T-helper 17 cell (primary cell): ENCODE measurements at regions not wholly inside any gene's neighbourhood (a gene's known extent, or its start where the extent isn't known, plus 50 kb on each side); places are given as distances from the start of the nearest gene placed in this dataset.
"Not testable (repeated sequence)": the region's sequence is repeated elsewhere in the genome, so short reads cannot be mapped to it uniquely, and the experiment has no call there.

Experiments used
- ATAC-seq: fragments of 150-1000 bp; cut with Tn5 transposase; 2 replicates; pipeline ENCODE4 v1.10.0; 2021; ENCODE audit warnings: mild to moderate bottlenecking, moderate library complexity
- DNase-seq, 3 donors: peaks; one replicate each; pipeline versions ENCODE4 v3.0.0 to v3.0.0-alpha.2; 2020 to 2021
- H3K9me3 ChIP-seq: one replicate; pipeline ENCODE4 v1.7.0; 2013; ENCODE audit warnings: low read length, mild to moderate bottlenecking; ENCODE audit not compliant: control insufficient read depth, poor library complexity, severe bottlenecking
- H3K27ac Mint-ChIP-seq: one replicate; pipeline ENCODE4 v1.8.0; 2022; ENCODE audit warnings: mild to moderate bottlenecking, moderate library complexity, mixed read lengths
- H3K27me3 Mint-ChIP-seq: one replicate; pipeline ENCODE4 v1.8.0; 2022; ENCODE audit warnings: mixed read lengths
- H3K36me3 Mint-ChIP-seq: one replicate; pipeline ENCODE4 v1.8.0; 2022; ENCODE audit warnings: low read depth, mixed read lengths
- H3K4me1 Mint-ChIP-seq: one replicate; pipeline ENCODE4 v1.8.0; 2022; ENCODE audit warnings: mild to moderate bottlenecking, mixed read lengths
- H3K4me3 Mint-ChIP-seq: one replicate; pipeline ENCODE4 v1.8.0; 2022; ENCODE audit warnings: mild to moderate bottlenecking, moderate library complexity, mixed read lengths

DNA sequence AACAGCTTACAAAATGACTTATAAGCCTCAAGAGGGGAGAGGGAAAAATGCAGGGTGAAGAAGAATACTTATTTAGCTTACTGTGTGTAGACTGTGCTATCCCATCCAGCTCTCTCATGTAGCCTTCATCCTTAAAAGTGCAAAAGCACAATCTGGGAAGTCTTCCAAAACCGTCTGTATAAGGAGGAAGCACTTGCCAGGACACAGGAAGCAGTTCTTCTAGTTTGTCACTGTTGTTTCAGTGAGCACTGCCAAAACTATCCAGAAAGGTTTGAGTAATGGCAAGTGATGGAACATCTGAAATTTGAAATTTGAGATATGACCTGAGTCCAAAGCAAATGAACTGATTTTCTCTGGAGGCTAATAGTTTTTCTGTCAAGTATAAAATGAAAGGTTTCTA lies 140.8 kb upstream of the ISL1 start:
- Mint-ChIP-seq H3K27me3 (no peaks in the 10 kb centered on the region), H3K4me3 (no peak overlapping the region), H3K4me1 (no peaks in the 10 kb centered on the region), H3K36me3 (no peaks in the 10 kb centered on the region), H3K27ac (no peak overlapping the region)
- no peak for ATAC-seq
- no peaks in the 10 kb centered on the region for H3K9me3 ChIP-seq
- no peak for DNase-seq

DNA sequence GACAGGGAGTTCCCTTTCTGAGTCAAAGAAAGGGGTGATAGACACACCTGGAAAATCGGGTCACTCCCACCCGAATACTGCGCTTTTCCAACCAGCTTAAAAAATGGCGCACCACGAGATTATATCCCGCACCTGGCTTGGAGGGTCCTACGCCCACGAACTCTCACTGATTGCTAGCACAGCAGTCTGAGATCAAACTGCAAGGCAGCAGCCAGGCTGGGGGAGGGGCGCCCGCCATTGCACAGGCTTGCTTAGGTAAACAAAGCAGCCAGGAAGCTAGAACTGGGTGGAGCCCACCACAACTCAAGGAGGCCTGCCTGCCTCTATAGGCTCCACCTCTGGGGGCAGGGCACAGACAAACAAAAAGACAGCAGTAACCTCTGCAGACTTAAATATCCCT lies 132.3 kb upstream of the ISL1 start:
- not testable (repeated sequence) for H3K27me3 Mint-ChIP-seq, H3K4me1 Mint-ChIP-seq

DNA sequence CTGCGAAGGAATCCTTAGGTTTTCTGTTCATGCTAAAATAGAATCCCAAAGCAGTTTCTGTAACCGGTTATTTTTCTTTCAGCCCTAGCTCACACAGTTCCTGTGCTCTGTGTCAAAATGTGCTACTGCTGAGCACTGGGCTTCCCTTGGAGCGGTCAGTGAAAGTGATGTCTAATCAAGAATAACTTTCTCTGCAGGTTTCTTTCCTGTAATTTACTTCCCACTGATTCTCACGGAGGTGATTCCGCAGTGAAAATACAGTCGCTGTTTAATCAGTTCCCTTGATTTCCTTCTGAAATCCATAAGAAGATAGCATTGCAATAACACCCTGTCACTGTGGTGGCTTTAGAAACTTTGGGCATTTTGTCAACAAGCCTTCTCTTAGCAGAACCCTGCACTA lies 112.0 kb upstream of the ISL1 start:
- H3K27ac Mint-ChIP-seq: no peak overlapping the region
- no peaks in the 10 kb centered on the region for H3K4me1 Mint-ChIP-seq
- DNase-seq (no peak), ATAC-seq (no peak)
- H3K9me3 ChIP-seq: no peaks in the 10 kb centered on the region
- H3K4me3 Mint-ChIP-seq: no peak overlapping the region
- H3K36me3 Mint-ChIP-seq: no peaks in the 10 kb centered on the region
- H3K27me3 Mint-ChIP-seq: no peaks in the 10 kb centered on the region

More for the DNA sequence above, 132.3 kb upstream of the ISL1 start:
- not testable (repeated sequence) for H3K27ac Mint-ChIP-seq, H3K9me3 ChIP-seq, DNase-seq, H3K36me3 Mint-ChIP-seq, H3K4me3 Mint-ChIP-seq, ATAC-seq

DNA sequence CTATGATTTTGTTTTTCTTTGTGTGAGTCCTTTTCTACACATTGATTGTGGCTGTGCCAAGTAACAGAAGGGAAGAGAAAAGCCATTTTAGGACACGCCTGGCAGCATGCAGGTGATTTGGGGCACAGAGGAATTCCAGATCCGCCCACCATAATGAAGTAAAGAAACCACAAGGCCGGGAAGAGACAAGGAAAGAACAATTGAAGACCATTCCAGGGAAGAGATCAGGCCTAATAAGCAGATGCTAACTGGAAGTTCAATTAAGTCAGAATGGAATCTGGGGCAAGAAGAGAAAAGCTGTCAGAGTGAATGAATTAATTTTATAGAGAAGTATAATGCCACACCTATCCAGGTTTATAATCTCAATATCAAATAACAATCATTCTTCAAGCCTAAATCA lies 110.2 kb upstream of the ISL1 start:
- H3K27ac Mint-ChIP-seq: no peak overlapping the region
- ATAC-seq: no peak
- H3K4me3 Mint-ChIP-seq: no peak overlapping the region
- no peak for DNase-seq
- H3K27me3 Mint-ChIP-seq: no peaks in the 10 kb centered on the region
- H3K9me3 ChIP-seq: no peaks in the 10 kb centered on the region
- no peaks in the 10 kb centered on the region for H3K4me1 Mint-ChIP-seq
- H3K36me3 Mint-ChIP-seq: no peaks in the 10 kb centered on the region

DNA sequence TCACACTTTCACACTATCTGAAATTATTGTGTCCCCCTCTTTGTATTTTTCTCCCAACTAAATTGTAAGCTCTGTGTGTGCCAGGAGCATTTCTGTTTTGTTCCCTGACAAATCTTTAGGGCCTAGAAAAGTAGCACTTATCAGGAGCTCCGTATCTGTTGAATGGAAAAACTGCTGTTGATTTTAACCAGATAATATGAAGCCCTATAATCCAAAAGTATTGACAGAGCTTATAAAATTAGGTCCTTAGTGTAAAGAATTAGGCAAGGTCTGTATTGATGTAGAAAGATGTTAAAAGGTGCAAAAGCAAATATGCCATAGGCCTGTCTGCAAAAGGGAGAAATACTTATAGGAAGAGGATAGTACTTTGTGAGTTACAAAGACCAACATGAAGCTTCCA lies 109.4 kb upstream of the ISL1 start:
- ATAC-seq (no peak), DNase-seq (no peak)
- Mint-ChIP-seq H3K4me3 (no peak overlapping the region), H3K36me3 (no peaks in the 10 kb centered on the region), H3K27me3 (no peaks in the 10 kb centered on the region), H3K4me1 (no peaks in the 10 kb centered on the region), H3K27ac (no peak overlapping the region)
- no peaks in the 10 kb centered on the region for H3K9me3 ChIP-seq

DNA sequence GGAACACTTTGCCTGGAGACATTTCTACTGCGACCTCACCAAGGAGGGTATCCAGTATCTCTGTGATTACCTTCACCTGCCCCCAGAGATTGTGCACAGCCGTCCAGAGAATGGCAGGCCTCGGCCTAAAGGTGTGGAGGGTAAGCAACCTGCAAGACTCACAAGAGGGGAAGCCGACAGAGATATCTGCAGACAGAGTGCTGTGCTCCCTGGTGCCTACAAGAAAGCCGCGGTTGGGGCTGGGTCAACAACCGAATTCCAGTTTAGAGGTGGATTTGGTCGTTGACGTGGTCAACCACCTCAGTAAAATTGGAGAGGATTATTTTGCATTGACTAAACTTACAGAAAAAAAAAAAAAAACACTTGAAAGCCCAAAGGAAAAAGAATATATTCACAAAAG lies 107.8 kb upstream of the ISL1 start:
- ATAC-seq (no peak), DNase-seq (no peak)
- no peaks in the 10 kb centered on the region for H3K9me3 ChIP-seq
- H3K4me1 Mint-ChIP-seq: no peaks in the 10 kb centered on the region
- no peaks in the 10 kb centered on the region for H3K36me3 Mint-ChIP-seq
- H3K27me3 Mint-ChIP-seq: no peaks in the 10 kb centered on the region
- H3K27ac Mint-ChIP-seq: no peak overlapping the region
- H3K4me3 Mint-ChIP-seq: no peak overlapping the region

DNA sequence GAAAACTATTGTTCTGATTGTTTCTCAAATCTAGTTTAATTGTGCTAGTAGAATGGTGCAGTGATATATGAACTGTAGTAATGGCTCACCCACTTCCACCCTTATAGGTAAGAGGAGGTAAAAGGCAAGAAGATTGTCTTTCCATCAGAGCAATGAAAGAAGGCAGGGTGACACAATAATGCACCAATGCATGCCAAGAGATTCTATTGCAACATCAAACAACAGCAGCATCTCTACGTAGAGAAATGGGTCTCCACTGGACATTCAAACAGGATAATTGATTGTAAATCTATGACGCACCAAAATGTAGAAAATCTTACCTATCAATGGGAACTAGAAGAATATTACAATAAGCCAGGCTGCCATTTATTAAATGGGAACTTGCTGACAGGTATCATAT lies 107.0 kb upstream of the ISL1 start:
- Mint-ChIP-seq H3K36me3 (no peaks in the 10 kb centered on the region), H3K27ac (no peak overlapping the region), H3K27me3 (no peaks in the 10 kb centered on the region), H3K4me3 (no peak overlapping the region), H3K4me1 (no peaks in the 10 kb centered on the region)
- H3K9me3 ChIP-seq: no peaks in the 10 kb centered on the region
- ATAC-seq (no peak), DNase-seq (no peak)

DNA sequence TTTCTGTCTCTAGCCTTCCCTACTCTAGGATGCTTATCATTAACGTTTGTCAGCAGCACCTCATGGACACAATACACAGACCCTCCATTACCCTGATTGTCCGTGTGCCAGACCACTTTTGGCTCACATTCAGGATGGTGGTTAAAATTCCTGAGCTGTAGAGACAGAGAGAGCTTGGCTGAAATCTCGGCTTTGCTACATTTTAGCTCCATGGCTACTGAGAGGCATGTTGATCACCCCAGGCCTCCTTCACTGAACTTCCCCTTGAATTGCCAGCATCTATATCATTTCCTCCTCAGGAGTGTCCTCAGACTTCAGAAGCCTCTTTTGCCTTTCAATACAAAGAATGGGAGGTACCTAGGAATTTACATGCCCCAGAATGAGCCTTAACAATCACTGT lies 104.7 kb upstream of the ISL1 start:
- no peak for ATAC-seq
- H3K4me1 Mint-ChIP-seq: no peaks in the 10 kb centered on the region
- H3K27ac Mint-ChIP-seq: no peak overlapping the region
- H3K4me3 Mint-ChIP-seq: no peak overlapping the region
- H3K9me3 ChIP-seq: no peaks in the 10 kb centered on the region
- no peak for DNase-seq
- H3K36me3 Mint-ChIP-seq: no peaks in the 10 kb centered on the region
- no peaks in the 10 kb centered on the region for H3K27me3 Mint-ChIP-seq

DNA sequence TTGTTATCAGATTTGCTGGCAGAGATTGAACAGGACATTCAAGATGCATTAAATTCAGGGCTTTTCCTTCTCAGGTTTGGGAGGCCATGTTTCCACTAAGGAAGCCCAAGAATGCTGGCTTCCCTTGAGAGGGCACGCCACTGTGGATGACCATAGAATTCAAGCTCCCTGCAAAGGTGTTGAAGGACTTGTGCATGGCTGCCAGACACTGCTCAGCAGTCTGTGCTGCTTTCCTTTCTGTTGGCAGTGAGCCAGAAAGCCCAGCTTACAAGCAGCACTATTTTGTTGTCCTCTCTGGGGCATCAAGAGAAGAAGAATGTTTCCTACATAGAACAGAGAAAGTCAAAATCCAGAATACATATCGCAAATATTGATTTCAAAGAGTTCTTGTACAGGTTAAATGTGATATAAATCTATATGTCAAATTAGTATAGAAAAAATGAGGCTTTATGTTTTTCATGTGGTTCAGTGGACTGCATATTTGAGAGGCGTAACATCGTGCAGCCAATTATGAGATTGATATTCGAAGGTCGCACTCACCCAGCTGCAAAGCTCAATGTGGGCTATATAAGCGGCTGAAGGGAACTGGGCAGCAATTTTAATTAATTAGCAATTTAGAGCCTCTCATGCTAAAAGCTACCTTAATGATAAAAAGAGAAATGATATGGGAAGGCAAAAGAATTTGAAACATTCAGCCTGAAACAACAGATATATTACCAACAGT lies 103.1 kb upstream of the ISL1 start:
- no peaks in the 10 kb centered on the region for H3K9me3 ChIP-seq
- DNase-seq: no peak
- no peak overlapping the region for H3K4me3 Mint-ChIP-seq
- no peaks in the 10 kb centered on the region for H3K4me1 Mint-ChIP-seq
- no peaks in the 10 kb centered on the region for H3K27me3 Mint-ChIP-seq
- no peak for ATAC-seq
- H3K36me3 Mint-ChIP-seq: no peaks in the 10 kb centered on the region
- H3K27ac Mint-ChIP-seq: no peak overlapping the region

DNA sequence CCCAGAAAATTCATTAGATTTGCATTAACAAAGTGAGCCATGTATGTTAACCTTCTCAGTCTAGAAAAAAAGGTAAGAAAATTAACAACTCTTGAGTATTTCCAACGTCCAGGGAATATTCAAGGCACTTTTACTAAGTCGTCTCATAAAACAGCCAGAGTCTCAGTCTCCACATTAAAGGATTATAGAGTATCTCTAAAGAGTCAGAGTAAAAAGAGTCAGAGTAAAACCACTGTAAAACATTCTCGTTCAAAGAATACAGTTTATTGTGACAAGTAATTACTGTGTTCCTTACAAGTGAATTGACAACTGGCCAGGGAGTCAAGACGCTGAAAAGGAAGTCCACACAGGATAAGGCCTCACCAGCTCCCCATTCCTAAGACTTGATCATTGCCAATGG lies 97.2 kb upstream of the ISL1 start:
- ATAC-seq (no peak), DNase-seq (no peak)
- no peaks in the 10 kb centered on the region for H3K4me1 Mint-ChIP-seq
- no peaks in the 10 kb centered on the region for H3K27me3 Mint-ChIP-seq
- H3K9me3 ChIP-seq: no peaks in the 10 kb centered on the region
- no peak overlapping the region for H3K4me3 Mint-ChIP-seq
- no peak overlapping the region for H3K27ac Mint-ChIP-seq
- no peaks in the 10 kb centered on the region for H3K36me3 Mint-ChIP-seq

DNA sequence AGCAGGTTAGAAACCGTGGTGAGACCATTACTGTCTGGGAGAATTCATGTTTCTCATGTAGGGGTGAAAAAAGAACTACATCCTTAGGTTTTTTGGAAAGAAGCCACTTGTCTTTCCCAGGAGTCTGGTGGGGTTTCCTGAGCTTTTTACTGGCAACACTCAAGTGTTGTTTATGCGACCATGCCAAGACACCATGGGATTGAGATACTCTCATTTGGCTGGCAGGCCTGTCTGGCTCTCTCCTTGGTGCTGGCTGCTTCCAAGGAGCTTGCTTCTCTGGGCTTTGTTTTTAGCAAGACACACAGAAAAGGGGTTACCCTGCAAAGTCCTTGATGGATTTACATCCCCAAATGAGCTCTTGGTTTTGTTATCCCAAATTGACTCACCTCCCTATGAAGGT lies 80.9 kb upstream of the ISL1 start:
- Mint-ChIP-seq H3K4me1 (no peaks in the 10 kb centered on the region), H3K27ac (no peak overlapping the region), H3K36me3 (no peaks in the 10 kb centered on the region), H3K4me3 (no peak overlapping the region), H3K27me3 (no peaks in the 10 kb centered on the region)
- no peak for ATAC-seq
- peaks cover 2% of the 10 kb centered on the region for H3K9me3 ChIP-seq
- DNase-seq: no peak

DNA sequence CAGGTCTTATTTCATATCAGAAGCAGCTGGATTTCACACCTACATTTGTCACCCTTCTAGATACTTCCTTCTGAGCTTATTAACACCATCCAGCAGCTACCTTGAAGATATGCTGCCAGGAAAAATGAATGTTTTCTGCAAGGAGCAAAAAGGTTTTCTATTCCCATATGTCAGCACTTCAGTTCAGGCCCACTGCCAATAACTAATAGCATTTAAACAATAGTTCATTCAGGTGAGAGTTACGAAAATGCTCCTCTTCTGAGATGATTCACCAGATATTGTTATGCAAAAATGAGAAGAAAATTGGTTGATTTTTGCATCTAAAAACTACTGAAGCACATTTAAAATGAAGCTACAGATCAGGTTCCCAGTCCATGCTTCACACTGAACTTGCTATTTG lies 56.4 kb upstream of the ISL1 start:
- H3K4me1 Mint-ChIP-seq: no peaks in the 10 kb centered on the region
- H3K36me3 Mint-ChIP-seq: no peaks in the 10 kb centered on the region
- H3K27ac Mint-ChIP-seq: no peak overlapping the region
- H3K9me3 ChIP-seq: no peaks in the 10 kb centered on the region
- no peak for ATAC-seq
- no peak overlapping the region for H3K4me3 Mint-ChIP-seq
- no peaks in the 10 kb centered on the region for H3K27me3 Mint-ChIP-seq
- no peak for DNase-seq
